ENCODE measurements at regions not wholly inside any gene's neighbourhood (a gene's known extent, or its start where the extent isn't known, plus 50 kb on each side); places are given as distances from the start of the nearest gene placed in this dataset.

GRCh38 chr9:7415836-7416235, 383.7 kb downstream of the DMAC1 start:
- ATAC-seq (no peak), DNase-seq (no peak)
- no peaks in the 10 kb centered on the region for H3K9me3 ChIP-seq (ENCODE audit: control insufficient read depth, insufficient read depth, low read length)
- H3K27ac ChIP-seq (ENCODE audit: low read length) = no peak overlapping the region
- H3K36me3 Mint-ChIP-seq = no peaks in the 10 kb centered on the region
- H3K9me3 Mint-ChIP-seq = peaks cover 4% of the 10 kb centered on the region in 2 donors
- no CpG with 5 or more reads among the region's 1 CpG for WGBS (ENCODE audit: insufficient coverage)
- no peak for TF ChIP-seq CTCF (IDR thresholded peaks at IDR 0.05)
- H3K27ac Mint-ChIP-seq = no peak overlapping the region
- no peaks in the 10 kb centered on the region for H3K36me3 ChIP-seq (ENCODE audit: control insufficient read depth, insufficient read depth, low read length)
- no peaks in the 10 kb centered on the region for H3K4me1 ChIP-seq (ENCODE audit: control insufficient read depth, insufficient read depth, low read length)
- H3K27me3 Mint-ChIP-seq (ENCODE audit: low read depth in 2 of 2) = no peaks in the 10 kb centered on the region
- no peaks in the 10 kb centered on the region for H3K4me1 Mint-ChIP-seq
- H3K4me3 Mint-ChIP-seq = no peak overlapping the region
- H3K4me3 ChIP-seq (ENCODE audit: low read length) = no peak overlapping the region
- intact Hi-C loops (cut with micrococcal nuclease) = no loop called here
- no peaks in the 10 kb centered on the region for H3K27me3 ChIP-seq (ENCODE audit: control insufficient read depth, insufficient read depth, low read length)

GRCh38 chr9:7408845-7409244, 390.7 kb downstream of the DMAC1 start:
- Mint-ChIP-seq H3K27ac (no peak overlapping the region), H3K4me1 (no peaks in the 10 kb centered on the region), H3K36me3 (no peaks in the 10 kb centered on the region), H3K4me3 (no peak overlapping the region), H3K9me3 (no peaks in the 10 kb centered on the region), H3K27me3 (ENCODE audit: low read depth in 2 of 2) (no peaks in the 10 kb centered on the region)
- H3K36me3 ChIP-seq (ENCODE audit: control insufficient read depth, insufficient read depth, low read length) = no peaks in the 10 kb centered on the region
- H3K27me3 ChIP-seq (ENCODE audit: control insufficient read depth, insufficient read depth, low read length) = peaks cover 2% of the 10 kb centered on the region
- intact Hi-C loops (cut with micrococcal nuclease) = no loop called here
- no peak overlapping the region for H3K4me3 ChIP-seq (ENCODE audit: low read length)
- H3K27ac ChIP-seq (ENCODE audit: low read length) = no peak overlapping the region
- H3K4me1 ChIP-seq (ENCODE audit: control insufficient read depth, insufficient read depth, low read length) = no peaks in the 10 kb centered on the region
- ATAC-seq (no peak), DNase-seq (no peak)
- TF ChIP-seq CTCF (IDR thresholded peaks at IDR 0.05) = no peak
- no peaks in the 10 kb centered on the region for H3K9me3 ChIP-seq (ENCODE audit: control insufficient read depth, insufficient read depth, low read length)
- 95% methylated on average over 4 of the region's 4 CpGs for WGBS (ENCODE audit: insufficient coverage)

GRCh38 chr9:7407246-7407645, 392.3 kb downstream of the DMAC1 start:
- H3K4me3 Mint-ChIP-seq = no peak overlapping the region
- ATAC-seq (no peak), DNase-seq (no peak)
- H3K27ac Mint-ChIP-seq = no peak overlapping the region
- peaks cover 2% of the 10 kb centered on the region for H3K27me3 ChIP-seq (ENCODE audit: control insufficient read depth, insufficient read depth, low read length)
- no peak for TF ChIP-seq CTCF (IDR thresholded peaks at IDR 0.05)
- intact Hi-C loops (cut with micrococcal nuclease) = no loop called here
- no peaks in the 10 kb centered on the region for H3K9me3 ChIP-seq (ENCODE audit: control insufficient read depth, insufficient read depth, low read length)
- H3K36me3 ChIP-seq (ENCODE audit: control insufficient read depth, insufficient read depth, low read length) = no peaks in the 10 kb centered on the region
- H3K4me1 Mint-ChIP-seq = no peaks in the 10 kb centered on the region
- no peaks in the 10 kb centered on the region for H3K9me3 Mint-ChIP-seq
- H3K36me3 Mint-ChIP-seq = no peaks in the 10 kb centered on the region
- H3K4me3 ChIP-seq (ENCODE audit: low read length) = no peak overlapping the region
- WGBS (ENCODE audit: insufficient coverage) = 89% methylated on average over 2 of the region's 3 CpGs
- H3K4me1 ChIP-seq (ENCODE audit: control insufficient read depth, insufficient read depth, low read length) = no peaks in the 10 kb centered on the region
- no peak overlapping the region for H3K27ac ChIP-seq (ENCODE audit: low read length)
- H3K27me3 Mint-ChIP-seq (ENCODE audit: low read depth in 2 of 2) = peaks cover 0 to 3% of the 10 kb centered on the region in 2 donors

GRCh38 chr9:7405924-7406604, 393.5 kb downstream of the DMAC1 start:
- no peak for TF ChIP-seq CTCF (IDR thresholded peaks at IDR 0.05)
- Mint-ChIP-seq H3K27me3 (ENCODE audit: low read depth in 2 of 2) (peaks cover 0 to 7% of the 10 kb centered on the region in 2 donors), H3K4me1 (no peaks in the 10 kb centered on the region), H3K4me3 (no peak overlapping the region), H3K9me3 (no peaks in the 10 kb centered on the region), H3K27ac (no peak overlapping the region), H3K36me3 (no peaks in the 10 kb centered on the region)
- WGBS (ENCODE audit: insufficient coverage) = 92% methylated on average over 1 of the region's 4 CpGs
- H3K4me3 ChIP-seq (ENCODE audit: low read length) = no peak overlapping the region
- intact Hi-C loops (cut with micrococcal nuclease) = no loop called here
- ATAC-seq (no peak), DNase-seq (no peak)
- peaks cover 2% of the 10 kb centered on the region for H3K27me3 ChIP-seq (ENCODE audit: control insufficient read depth, insufficient read depth, low read length)
- H3K4me1 ChIP-seq (ENCODE audit: control insufficient read depth, insufficient read depth, low read length) = no peaks in the 10 kb centered on the region
- H3K27ac ChIP-seq (ENCODE audit: low read length) = no peak overlapping the region
- no peaks in the 10 kb centered on the region for H3K36me3 ChIP-seq (ENCODE audit: control insufficient read depth, insufficient read depth, low read length)
- no peaks in the 10 kb centered on the region for H3K9me3 ChIP-seq (ENCODE audit: control insufficient read depth, insufficient read depth, low read length)
